GM13976 (cell line): ENCODE measurements at regions not wholly inside any gene's neighbourhood (a gene's known extent, or its start where the extent isn't known, plus 50 kb on each side); places are given as distances from the start of the nearest gene placed in this dataset.

Experiments used
- DNase-seq: peaks from one replicate; pipeline ENCODE4 v3.0.0; 2012; ENCODE audit warnings: low spot score
- in situ Hi-C: fragments of 300-500 bp; cut with MboI; formaldehyde crosslinking; loops from one replicate; pipeline ENCODE4 v1.12.0; 2022; ENCODE audit warnings: low sequenced_read_pairs, mixed read lengths, inconsistent platforms; ENCODE audit not compliant: unreplicated experiment
- TF ChIP-seq, protein P1 (sequence below): IDR thresholded peaks from 2 replicates; pipeline ENCODE4 v1.5.1; 2012; ENCODE audit warnings: borderline replicate concordance, mild to moderate bottlenecking; ENCODE audit not compliant: insufficient read depth; ENCODE audit errors: extremely low read depth, missing control alignments, control extremely low read depth

DNA sequence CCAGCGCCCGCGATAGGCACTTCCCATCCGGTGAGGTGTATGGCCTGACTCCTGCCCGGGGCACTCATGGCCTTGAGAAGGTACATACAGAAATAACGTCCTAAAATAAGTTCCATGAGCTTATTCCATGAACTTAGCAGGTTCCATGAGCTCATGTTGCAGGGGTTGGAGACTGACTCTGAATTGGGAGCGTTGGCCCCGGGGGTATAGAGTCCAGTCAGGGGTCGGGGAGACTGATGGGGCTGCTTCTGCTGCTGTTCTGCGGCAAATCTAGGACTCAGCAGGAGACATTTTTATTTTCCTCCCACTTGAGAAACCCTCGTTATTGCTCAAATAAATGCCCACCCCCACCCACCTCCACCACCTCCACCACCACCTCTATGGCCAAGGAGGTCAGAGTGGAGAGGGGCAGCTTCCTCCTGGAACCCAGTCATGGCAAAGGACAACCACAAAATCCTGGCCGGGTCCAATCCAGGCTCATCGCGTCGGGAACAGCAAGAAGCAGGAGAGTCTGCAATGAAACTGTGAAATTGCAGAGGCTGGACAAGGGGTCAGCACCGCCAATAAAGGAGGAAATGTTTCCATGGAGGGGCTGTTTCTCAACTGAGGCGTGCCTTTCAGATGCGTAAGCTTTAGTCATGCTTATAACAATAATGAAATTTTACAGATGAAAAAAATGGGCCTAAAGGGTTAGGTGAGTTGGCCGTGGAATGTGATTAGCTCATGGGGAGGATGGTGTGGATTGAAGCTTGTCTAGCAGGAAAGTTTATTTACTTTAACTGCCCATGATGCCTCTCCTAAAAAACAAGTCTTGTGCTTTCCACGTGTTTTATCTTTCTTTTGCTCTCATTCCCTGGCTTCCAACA, 136.6 kb upstream of the ALKAL2 start:
- no peak for DNase-seq
- in situ Hi-C loops = no loop called here
- TF ChIP-seq, protein P1, sequence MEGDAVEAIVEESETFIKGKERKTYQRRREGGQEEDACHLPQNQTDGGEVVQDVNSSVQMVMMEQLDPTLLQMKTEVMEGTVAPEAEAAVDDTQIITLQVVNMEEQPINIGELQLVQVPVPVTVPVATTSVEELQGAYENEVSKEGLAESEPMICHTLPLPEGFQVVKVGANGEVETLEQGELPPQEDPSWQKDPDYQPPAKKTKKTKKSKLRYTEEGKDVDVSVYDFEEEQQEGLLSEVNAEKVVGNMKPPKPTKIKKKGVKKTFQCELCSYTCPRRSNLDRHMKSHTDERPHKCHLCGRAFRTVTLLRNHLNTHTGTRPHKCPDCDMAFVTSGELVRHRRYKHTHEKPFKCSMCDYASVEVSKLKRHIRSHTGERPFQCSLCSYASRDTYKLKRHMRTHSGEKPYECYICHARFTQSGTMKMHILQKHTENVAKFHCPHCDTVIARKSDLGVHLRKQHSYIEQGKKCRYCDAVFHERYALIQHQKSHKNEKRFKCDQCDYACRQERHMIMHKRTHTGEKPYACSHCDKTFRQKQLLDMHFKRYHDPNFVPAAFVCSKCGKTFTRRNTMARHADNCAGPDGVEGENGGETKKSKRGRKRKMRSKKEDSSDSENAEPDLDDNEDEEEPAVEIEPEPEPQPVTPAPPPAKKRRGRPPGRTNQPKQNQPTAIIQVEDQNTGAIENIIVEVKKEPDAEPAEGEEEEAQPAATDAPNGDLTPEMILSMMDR = no peak

DNA sequence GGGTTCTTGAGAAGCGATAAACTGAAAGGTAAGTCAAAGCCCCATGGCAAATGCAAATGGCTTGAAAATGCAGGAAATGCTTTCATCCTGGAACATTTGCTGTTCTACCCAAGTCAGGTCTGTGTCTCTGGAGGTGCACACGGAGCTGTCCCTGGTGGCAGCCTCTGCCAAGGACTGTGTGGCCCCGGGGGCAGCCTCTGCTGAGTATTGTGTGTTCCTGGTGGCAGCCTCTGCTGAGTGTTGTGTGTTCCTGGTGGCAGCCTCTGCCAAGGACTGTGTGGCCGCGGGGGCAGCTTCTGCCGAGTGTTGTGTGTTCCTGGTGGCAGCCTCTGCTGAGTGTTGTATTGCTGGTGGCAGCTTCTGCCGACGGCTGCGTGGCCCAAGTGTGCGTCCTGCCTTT, 135.6 kb upstream of the ALKAL2 start:
- in situ Hi-C loops = no loop called here
- no peak for DNase-seq
- TF ChIP-seq, protein P1 = no peak

GRCh38 chr2:422676-423435, 135.0 kb upstream of the ALKAL2 start:
- TF ChIP-seq, protein P1 = no peak
- no peak for DNase-seq
- in situ Hi-C loops = no loop called here

GRCh38 chr2:421406-421805, 133.5 kb upstream of the ALKAL2 start:
- TF ChIP-seq, protein P1 = no peak
- in situ Hi-C loops = no loop called here
- DNase-seq = no peak

GRCh38 chr2:419687-420317, 131.9 kb upstream of the ALKAL2 start:
- in situ Hi-C loops = no loop called here
- DNase-seq = no peak
- TF ChIP-seq, protein P1 = no peak

DNA sequence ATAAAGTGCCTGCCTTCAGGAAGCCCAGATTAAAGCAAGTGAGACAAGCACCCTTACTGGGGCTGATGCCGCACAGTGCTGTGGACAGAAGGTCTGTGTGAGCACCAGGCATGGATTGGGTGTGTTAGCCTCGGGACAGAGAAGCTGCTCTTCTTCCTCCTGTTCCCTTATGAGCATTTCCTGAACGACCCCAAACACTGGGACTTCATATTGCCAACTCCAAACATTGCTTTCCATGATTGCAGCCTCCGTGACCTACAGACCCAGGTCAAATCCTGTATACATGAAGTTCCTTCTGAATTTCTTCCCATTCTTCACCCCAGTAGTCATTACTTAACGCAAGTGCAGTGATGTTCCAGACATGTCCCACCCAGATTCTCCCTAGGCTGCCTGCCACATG, 129.8 kb upstream of the ALKAL2 start:
- TF ChIP-seq, protein P1 = no peak
- in situ Hi-C loops = no loop called here
- no peak for DNase-seq
